Activated naive CD8-positive, alpha-beta T cell treated with anti-CD3 and anti-CD28 coated beads, Interleukin-2, amount 10 ng/mL, durations not matched to agents 7 days and 5 days (primary cell): ENCODE measurements at regions not wholly inside any gene's neighbourhood (a gene's known extent, or its start where the extent isn't known, plus 50 kb on each side); places are given as distances from the start of the nearest gene placed in this dataset.

ENCODE experiments used
- ATAC-seq: fragments of 150-1000 bp; cut with Tn5 transposase; one replicate; pipeline ENCODE4 v1.10.0; 2021; ENCODE audit warnings: low read depth, moderate library complexity
- POLR2A ChIA-PET: fragments of 350-600 bp; sonication (Branson Sonifier 250); formaldehyde crosslinking; loops from one replicate; lab custom pipeline; 2021; ENCODE audit warnings: antibody characterized with exemption; lab: Charles Lee
- DNase-seq: peaks from one replicate; pipeline ENCODE4 v3.0.0; 2021
- H3K27ac Mint-ChIP-seq: one replicate; pipeline ENCODE4 v1.8.0; 2022; ENCODE audit warnings: mild to moderate bottlenecking, mixed read lengths
- H3K27me3 Mint-ChIP-seq: one replicate; pipeline ENCODE4 v1.8.0; 2022; ENCODE audit warnings: mild to moderate bottlenecking, moderate library complexity, mixed read lengths
- H3K36me3 Mint-ChIP-seq: one replicate; pipeline ENCODE4 v1.8.0; 2021; ENCODE audit warnings: mild to moderate bottlenecking, mixed read lengths
- H3K4me1 Mint-ChIP-seq: one replicate; pipeline ENCODE4 v1.8.0; 2021; ENCODE audit warnings: mixed read lengths
- H3K4me3 Mint-ChIP-seq: one replicate; pipeline ENCODE4 v1.8.0; 2022; ENCODE audit warnings: mild to moderate bottlenecking, moderate library complexity, mixed read lengths
- H3K9me3 Mint-ChIP-seq: one replicate; pipeline ENCODE4 v1.8.0; 2021; ENCODE audit warnings: mixed read lengths

DNA sequence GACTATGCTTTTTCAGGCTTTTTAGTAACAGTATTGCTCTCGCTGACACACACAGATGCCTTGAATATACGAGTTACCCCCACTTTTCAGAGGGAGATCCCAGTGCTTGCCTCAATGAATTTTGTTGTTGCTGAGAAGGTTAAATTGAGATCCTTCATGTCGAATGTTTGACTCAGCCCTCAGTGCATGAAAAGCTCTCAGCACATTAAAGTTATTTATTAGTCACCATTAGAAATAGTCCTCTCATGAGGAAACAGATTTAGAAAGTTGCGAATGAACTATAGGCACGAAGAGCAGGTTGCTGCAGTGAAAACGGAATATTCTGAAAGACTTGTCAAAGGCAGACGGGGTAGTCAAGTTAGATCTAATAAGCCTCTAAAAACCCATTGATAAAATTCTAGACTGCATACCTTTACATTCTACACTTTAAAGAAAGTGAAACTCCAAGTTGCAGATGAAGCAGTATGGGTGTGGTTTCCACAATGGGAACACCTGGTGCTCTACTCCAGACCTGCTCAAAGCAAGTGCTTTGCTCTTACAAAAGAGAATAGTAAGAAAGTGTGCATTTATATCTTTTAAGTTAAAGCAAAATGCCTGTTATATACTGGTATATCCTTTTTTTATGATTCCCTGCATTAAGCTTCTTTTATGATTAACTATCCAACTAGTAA lies 238.1 kb downstream of the MAF start:
- ATAC-seq (no peak), DNase-seq (no peak)
- peaks cover 2% of the 10 kb centered on the region for H3K4me1 Mint-ChIP-seq
- no peak overlapping the region for H3K27ac Mint-ChIP-seq
- POLR2A ChIA-PET = no interaction called here
- peaks cover 18% of the 10 kb centered on the region for H3K27me3 Mint-ChIP-seq
- H3K4me3 Mint-ChIP-seq = no peak overlapping the region
- peaks cover 6% of the 10 kb centered on the region for H3K9me3 Mint-ChIP-seq
- H3K36me3 Mint-ChIP-seq = no peaks in the 10 kb centered on the region

DNA sequence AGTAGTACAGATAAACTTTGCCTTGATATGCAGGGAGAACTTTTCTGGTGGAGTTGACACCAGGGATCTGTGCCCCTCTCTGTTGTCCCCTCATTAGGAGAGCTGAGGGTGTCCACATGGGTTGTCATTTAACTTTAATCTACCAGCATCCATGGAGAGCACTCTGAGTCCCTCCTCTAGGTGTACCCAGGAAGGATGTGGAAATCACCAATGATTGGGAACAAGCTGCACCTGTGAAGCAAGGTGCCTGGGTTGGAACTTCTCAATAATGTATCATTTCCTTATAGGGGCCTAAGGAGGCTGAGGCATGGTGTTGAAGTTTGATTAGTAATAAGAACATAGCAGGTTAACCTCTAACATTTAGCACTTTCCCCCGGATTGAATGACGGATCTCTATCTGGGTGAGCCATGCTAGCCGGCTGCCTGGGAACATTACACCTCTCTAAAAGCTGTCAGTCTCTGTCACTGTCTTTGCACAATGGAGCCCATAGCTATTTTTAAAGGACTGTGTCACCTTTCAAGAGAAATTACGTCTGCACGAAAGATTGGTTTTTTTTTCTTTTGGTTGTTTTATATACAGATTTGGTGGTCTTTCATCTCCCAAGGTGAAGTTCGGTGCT lies 239.3 kb downstream of the MAF start:
- no peaks in the 10 kb centered on the region for H3K36me3 Mint-ChIP-seq

DNA sequence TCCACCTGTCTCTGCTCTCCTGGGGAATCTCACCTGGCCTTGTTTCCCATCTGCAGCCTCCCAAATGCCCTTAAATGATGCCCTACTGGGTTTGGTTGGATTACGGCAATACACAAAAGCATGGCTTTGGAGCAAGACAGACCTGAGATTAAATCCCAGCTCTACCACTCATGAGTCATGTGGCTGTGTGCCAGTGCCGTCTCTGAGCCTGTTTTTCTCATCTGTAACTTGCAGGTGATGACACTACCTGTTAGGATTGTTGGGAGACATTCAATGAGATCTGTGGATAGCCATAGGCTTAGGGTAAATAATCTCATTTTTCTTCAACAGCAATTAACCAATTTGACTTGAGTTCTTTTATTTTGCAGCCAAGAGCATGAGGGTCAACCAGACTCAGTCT lies 240.3 kb downstream of the MAF start:
- Mint-ChIP-seq H3K27me3 (peaks cover 18% of the 10 kb centered on the region), H3K4me3 (no peak overlapping the region), H3K27ac (no peak overlapping the region), H3K4me1 (peaks cover 2% of the 10 kb centered on the region), H3K36me3 (no peaks in the 10 kb centered on the region), H3K9me3 (peaks cover 3% of the 10 kb centered on the region)
- DNase-seq = no peak
- POLR2A ChIA-PET = no interaction called here
- ATAC-seq = no peak

More for the DNA sequence above, 239.3 kb downstream of the MAF start:
- POLR2A ChIA-PET = no interaction called here
- no peak overlapping the region for H3K27ac Mint-ChIP-seq
- peaks cover 6% of the 10 kb centered on the region for H3K9me3 Mint-ChIP-seq
- peaks cover 2% of the 10 kb centered on the region for H3K4me1 Mint-ChIP-seq
- DNase-seq (no peak), ATAC-seq (no peak)
- peaks cover 18% of the 10 kb centered on the region for H3K27me3 Mint-ChIP-seq
- H3K4me3 Mint-ChIP-seq = no peak overlapping the region

DNA sequence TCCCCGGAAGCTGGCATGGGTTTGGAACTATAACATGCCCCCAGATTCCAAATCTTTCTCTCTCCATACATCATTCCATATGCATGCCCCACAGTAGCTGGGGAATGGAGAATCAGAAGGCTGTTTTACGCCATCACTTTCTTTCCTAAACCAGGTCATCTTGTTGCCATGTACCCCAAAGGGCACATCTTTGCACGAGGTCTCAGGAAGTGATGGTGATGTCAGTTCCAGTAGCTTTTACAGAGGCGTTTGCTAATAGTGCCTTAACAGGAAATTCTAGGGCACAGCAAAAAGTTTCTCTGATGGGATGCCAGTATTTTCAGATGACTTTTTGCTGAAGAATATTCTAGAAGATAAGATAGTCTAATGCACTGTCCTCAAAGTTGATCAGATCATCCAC lies 241.5 kb downstream of the MAF start:
- peaks cover 2% of the 10 kb centered on the region for H3K4me1 Mint-ChIP-seq
- no peaks in the 10 kb centered on the region for H3K36me3 Mint-ChIP-seq
- no peak overlapping the region for H3K27ac Mint-ChIP-seq
- no peak for DNase-seq
- POLR2A ChIA-PET = no interaction called here
- peaks cover 1% of the 10 kb centered on the region for H3K9me3 Mint-ChIP-seq
- no peak overlapping the region for H3K4me3 Mint-ChIP-seq
- peaks cover 17% of the 10 kb centered on the region for H3K27me3 Mint-ChIP-seq
- no peak for ATAC-seq

DNA sequence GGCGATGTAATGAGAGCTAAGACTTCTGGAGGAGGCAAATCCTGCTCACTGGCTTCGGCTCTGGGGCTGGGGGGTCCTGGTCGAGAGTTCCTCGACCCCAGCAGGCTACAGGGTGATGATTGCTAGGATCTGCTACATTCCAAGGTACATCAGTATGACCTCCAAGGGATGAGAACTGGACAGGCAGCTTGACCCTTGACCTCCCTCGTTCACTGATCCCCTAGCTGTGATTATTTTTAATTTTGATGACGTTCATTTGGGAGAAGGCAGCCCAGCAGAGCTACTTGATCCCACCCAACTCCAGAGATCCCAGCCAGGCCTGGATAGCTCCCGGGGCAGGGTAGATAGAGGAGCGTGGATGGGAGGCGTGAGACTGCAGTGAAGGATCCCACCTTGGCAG lies 242.3 kb downstream of the MAF start:
- Mint-ChIP-seq H3K36me3 (no peaks in the 10 kb centered on the region), H3K9me3 (no peaks in the 10 kb centered on the region), H3K4me3 (no peak overlapping the region), H3K4me1 (peaks cover 2% of the 10 kb centered on the region), H3K27me3 (peaks cover 12% of the 10 kb centered on the region), H3K27ac (no peak overlapping the region)
- no peak for ATAC-seq
- DNase-seq = no peak
- POLR2A ChIA-PET = no interaction called here

DNA sequence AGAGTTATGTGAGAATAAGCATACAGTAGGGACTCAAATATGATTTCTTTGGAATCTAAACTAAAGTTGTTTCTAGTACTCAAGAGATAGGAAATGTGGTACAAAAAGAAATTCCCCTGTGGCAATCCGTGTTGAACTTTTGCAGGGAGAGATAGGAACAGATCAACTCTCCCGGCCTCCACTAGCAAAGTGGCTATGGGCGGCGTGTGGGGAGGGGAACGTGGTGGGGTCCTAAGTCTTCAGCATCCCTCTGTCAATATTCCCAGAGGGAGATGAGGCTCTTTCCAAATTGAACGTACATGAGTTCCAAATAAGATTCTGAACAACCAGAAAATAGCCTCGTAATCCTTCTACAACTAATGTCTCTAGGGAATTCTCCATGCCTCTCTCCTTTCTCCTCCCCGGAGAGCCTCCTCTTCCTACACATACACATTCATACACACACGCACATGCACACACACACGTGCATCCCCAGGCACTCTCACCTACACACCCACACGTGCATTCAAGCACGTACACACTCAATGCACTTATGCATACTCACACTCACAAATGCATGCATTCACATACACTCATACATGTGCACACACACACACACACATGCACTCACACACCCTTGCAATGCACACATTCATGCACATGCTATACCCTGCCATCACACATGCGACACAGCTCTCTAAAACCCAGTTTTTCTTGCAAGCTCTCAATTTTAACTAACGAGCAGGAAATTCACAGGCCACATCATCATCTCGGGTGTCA lies 244.8 kb downstream of the MAF start:
- H3K4me1 Mint-ChIP-seq = no peaks in the 10 kb centered on the region
- peaks cover 6% of the 10 kb centered on the region for H3K27me3 Mint-ChIP-seq
- H3K9me3 Mint-ChIP-seq = no peaks in the 10 kb centered on the region
- no peak overlapping the region for H3K27ac Mint-ChIP-seq
- H3K4me3 Mint-ChIP-seq = no peak overlapping the region
- H3K36me3 Mint-ChIP-seq = no peaks in the 10 kb centered on the region
- ATAC-seq (no peak), DNase-seq (no peak)
- POLR2A ChIA-PET = no interaction called here

DNA sequence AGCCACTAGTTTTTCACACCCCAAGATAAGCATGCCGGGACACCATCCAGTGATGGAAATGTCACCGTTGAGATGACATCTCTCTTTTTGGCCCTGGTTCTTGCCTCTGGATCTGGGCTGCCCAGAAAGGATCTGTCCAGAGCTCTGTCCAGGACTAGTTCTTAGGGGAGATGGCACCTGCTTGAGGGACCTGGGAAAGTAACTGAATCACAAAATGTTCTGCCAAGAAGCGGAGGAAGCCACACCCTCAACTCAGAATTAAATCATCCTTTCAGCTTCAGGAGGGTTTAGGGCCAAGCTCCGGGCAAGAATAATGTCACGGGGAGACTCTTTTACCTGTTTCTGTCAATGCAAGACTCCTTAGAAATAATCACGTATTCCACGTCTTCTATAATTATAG lies 248.6 kb downstream of the MAF start:
- no peaks in the 10 kb centered on the region for H3K9me3 Mint-ChIP-seq
- H3K27ac Mint-ChIP-seq = no peak overlapping the region
- no peaks in the 10 kb centered on the region for H3K36me3 Mint-ChIP-seq
- no peak for DNase-seq
- no peak overlapping the region for H3K4me3 Mint-ChIP-seq
- ATAC-seq = no peak
- POLR2A ChIA-PET = no interaction called here
- no peaks in the 10 kb centered on the region for H3K4me1 Mint-ChIP-seq
- peaks cover 6% of the 10 kb centered on the region for H3K27me3 Mint-ChIP-seq

DNA sequence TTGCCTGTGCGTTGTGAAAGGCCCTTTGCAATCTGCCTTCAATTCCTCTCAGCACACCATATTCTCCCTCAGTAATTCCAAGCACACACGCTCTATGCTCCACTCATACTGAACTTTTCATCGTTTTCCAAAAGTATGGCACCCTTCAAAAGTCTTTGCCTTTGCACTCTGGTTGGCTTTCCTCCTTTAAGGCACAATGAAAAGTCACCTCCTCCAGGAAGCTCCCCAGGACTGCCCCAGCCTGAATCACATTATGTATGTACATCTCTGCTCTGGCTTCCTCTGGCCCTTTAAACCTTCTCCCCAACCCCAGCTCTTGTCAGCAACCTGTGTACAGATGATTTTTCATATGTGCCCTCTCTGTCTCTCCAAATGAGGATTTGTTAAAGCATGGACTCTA lies 250.7 kb downstream of the MAF start:
- peaks cover 1% of the 10 kb centered on the region for H3K27me3 Mint-ChIP-seq
- no peaks in the 10 kb centered on the region for H3K9me3 Mint-ChIP-seq
- H3K27ac Mint-ChIP-seq = no peak overlapping the region
- no peaks in the 10 kb centered on the region for H3K36me3 Mint-ChIP-seq
- POLR2A ChIA-PET = no interaction called here
- no peaks in the 10 kb centered on the region for H3K4me1 Mint-ChIP-seq
- no peak for DNase-seq
- H3K4me3 Mint-ChIP-seq = no peak overlapping the region
- no peak for ATAC-seq

DNA sequence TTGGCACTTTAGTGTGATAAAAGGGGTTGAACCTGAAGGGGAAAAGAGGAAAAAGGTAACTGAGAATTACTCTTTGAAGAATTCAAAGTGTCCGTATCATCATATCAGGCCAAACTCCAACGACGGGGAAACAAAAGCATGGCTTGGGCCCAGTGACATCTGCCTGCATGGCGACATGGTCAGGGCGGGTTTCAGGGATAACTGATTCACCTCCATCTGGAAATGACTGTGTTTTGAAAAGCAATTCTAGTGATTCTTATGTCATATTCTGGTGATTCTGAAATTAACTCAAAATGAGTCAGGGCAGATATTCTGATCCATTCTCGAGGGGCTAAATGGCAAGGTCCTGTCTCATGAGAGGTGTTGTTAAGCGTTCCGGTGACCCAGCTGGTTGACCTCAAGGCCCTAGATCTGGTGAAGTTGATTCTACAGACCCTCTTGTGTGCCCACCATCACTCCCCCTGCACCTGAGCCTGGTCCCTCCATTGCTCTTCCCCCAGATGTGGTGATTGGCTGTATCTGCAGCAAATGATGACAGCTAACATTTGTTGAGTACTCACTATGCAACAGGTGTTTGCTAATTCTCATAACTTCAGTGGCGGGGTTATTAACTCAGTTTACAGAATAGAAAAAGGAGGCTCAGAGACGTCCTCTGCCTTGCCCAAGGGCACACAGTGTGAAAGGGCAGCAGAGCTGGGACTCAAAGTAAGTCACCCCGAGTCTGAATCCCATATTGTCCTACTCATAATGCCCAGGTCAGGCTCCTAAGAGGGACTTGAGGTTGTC lies 251.8 kb downstream of the MAF start:
- Mint-ChIP-seq H3K9me3 (no peaks in the 10 kb centered on the region), H3K4me1 (no peaks in the 10 kb centered on the region), H3K36me3 (no peaks in the 10 kb centered on the region), H3K27ac (no peak overlapping the region), H3K27me3 (peaks cover 3% of the 10 kb centered on the region), H3K4me3 (no peak overlapping the region)
- ATAC-seq (no peak), DNase-seq (no peak)
- POLR2A ChIA-PET = no interaction called here

DNA sequence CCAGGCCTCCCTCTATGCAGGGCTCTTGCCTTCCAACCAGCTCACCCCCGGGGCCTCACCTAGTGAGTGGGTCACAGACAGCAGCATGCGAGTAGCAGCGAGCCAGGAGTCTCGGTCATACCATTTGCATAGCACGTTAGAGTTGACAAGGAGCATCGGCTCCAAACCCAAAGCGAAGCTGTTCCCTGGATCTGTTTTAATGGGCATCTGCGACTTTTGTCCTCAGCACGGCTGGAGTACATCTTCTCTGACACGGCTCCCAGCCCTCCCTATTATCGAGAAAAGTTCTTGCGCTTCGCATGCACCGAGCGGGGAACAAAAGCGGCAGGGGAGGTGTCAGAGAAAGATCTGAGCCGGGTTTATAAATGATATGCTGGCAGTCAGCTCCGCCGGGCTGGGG lies 253.3 kb downstream of the MAF start:
- DNase-seq (no peak), ATAC-seq (no peak)
- H3K4me1 Mint-ChIP-seq = no peaks in the 10 kb centered on the region
- no peak overlapping the region for H3K4me3 Mint-ChIP-seq
- POLR2A ChIA-PET = no interaction called here
- H3K27me3 Mint-ChIP-seq = peaks cover 5% of the 10 kb centered on the region
- no peak overlapping the region for H3K27ac Mint-ChIP-seq
- H3K9me3 Mint-ChIP-seq = no peaks in the 10 kb centered on the region
- no peaks in the 10 kb centered on the region for H3K36me3 Mint-ChIP-seq

DNA sequence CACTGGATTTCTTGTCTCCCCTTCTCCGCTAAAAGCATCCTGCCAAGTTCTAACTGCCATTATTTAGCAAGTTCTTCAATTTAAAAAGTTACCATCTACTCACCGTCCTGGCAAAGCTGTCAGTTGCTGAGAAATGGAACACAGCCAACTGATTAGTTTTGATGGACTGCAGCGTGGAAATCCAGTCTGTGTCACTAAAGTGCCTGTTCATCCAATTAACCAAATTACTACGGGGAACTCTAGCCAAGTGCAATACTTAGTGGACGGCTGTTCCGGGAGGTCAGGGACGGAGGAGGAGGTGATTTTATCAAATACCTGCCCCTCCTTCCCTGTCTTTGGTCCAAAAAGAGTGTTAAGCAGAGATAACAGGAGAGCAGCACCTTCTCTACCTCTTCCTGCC lies 260.7 kb downstream of the MAF start:
- H3K36me3 Mint-ChIP-seq = no peaks in the 10 kb centered on the region
- H3K27me3 Mint-ChIP-seq = peaks cover 8% of the 10 kb centered on the region
- ATAC-seq (no peak), DNase-seq (no peak)
- H3K4me3 Mint-ChIP-seq = no peak overlapping the region
- H3K9me3 Mint-ChIP-seq = no peaks in the 10 kb centered on the region
- no peak overlapping the region for H3K27ac Mint-ChIP-seq
- no peaks in the 10 kb centered on the region for H3K4me1 Mint-ChIP-seq
- POLR2A ChIA-PET = no interaction called here

DNA sequence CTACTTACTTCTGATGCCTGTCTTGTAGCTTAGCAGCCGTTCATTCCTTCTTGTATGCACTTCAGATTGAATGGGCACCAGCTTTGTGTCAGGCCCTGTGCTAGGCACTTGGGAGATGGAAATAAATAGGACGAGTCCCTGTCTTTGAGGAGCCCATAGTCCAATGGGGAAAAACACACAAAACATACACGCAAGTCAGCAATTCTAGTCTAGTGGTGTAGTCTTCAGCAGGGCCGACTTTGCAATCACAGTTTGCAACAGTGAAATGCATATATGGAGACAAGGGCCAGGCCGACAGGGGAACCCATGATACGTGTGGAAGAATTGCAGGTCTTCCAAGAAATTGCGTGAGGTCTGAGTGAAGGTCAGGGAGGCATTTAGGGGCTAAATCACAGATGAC lies 262.6 kb downstream of the MAF start:
- Mint-ChIP-seq H3K9me3 (no peaks in the 10 kb centered on the region), H3K4me1 (no peaks in the 10 kb centered on the region), H3K4me3 (no peak overlapping the region), H3K27me3 (peaks cover 3% of the 10 kb centered on the region), H3K27ac (no peak overlapping the region), H3K36me3 (no peaks in the 10 kb centered on the region)
- DNase-seq (no peak), ATAC-seq (no peak)
- POLR2A ChIA-PET = no interaction called here

DNA sequence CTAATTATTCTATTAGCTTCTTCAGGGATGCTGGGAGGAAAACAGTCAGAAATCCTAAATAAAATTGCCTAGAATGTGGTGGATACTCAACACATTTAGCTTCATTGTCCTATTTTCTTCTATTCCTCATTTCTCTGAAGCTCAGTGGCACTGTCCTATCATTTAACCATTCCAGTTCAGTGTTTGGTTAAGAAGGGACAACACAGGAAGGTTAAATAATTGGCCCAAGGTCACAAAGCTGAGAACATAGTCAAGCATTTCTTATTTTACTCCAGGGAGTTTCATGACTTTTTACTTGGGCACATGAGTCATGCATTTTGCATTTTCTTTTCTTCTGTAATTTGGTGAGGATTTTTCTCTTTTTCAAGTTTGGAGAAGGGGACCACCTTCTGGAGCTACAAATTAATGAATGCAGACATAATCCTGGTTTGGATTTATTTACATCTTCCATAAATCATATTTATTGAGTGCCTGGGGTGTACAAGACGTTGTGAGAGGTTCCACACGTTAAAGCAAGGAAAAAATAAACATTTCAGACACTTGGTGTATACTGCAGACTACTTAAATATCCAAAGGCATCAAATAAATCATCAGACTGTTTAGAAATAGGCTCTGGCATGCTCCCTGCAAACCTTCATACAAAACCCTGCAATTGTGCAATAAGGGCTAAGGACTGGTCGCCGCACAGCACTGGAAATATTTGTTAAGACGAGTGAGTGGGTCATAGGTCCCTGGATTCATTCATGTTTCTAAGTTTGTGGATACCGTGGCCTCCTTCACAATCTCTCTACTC lies 263.9 kb downstream of the MAF start:
- POLR2A ChIA-PET = no interaction called here
- Mint-ChIP-seq H3K27me3 (peaks cover 3% of the 10 kb centered on the region), H3K36me3 (no peaks in the 10 kb centered on the region), H3K27ac (no peak overlapping the region), H3K9me3 (no peaks in the 10 kb centered on the region), H3K4me1 (no peaks in the 10 kb centered on the region), H3K4me3 (no peak overlapping the region)
- ATAC-seq (no peak), DNase-seq (no peak)
